ENCODE measurements at regions not wholly inside any gene's neighbourhood (a gene's known extent, or its start where the extent isn't known, plus 50 kb on each side); places are given as distances from the start of the nearest gene placed in this dataset.

- TF ChIP-seq, protein P1, sequence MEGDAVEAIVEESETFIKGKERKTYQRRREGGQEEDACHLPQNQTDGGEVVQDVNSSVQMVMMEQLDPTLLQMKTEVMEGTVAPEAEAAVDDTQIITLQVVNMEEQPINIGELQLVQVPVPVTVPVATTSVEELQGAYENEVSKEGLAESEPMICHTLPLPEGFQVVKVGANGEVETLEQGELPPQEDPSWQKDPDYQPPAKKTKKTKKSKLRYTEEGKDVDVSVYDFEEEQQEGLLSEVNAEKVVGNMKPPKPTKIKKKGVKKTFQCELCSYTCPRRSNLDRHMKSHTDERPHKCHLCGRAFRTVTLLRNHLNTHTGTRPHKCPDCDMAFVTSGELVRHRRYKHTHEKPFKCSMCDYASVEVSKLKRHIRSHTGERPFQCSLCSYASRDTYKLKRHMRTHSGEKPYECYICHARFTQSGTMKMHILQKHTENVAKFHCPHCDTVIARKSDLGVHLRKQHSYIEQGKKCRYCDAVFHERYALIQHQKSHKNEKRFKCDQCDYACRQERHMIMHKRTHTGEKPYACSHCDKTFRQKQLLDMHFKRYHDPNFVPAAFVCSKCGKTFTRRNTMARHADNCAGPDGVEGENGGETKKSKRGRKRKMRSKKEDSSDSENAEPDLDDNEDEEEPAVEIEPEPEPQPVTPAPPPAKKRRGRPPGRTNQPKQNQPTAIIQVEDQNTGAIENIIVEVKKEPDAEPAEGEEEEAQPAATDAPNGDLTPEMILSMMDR (IDR thresholded peaks at IDR 0.05): no peak
- no peak for TF ChIP-seq POLR2A (IDR thresholded peaks at IDR 0.05)
Measured at GRCh38 chr10:78464856-78465267, 431.2 kb downstream of the RPS24 start.

Data from right lobe of liver (tissue), 4 donors.